Neuronal stem cell (in vitro differentiated cells): ENCODE measurements at regions not wholly inside any gene's neighbourhood (a gene's known extent, or its start where the extent isn't known, plus 50 kb on each side); places are given as distances from the start of the nearest gene placed in this dataset.

ENCODE experiments used
- DNase-seq: peaks from one replicate; pipeline ENCODE4 v3.0.0-alpha.2; 2013; ENCODE audit warnings: low spot score
- H2AFZ ChIP-seq: one replicate; pipeline ENCODE4 v1.6.1; 2013; ENCODE audit warnings: mild to moderate bottlenecking, low read length, inconsistent platforms
- H2AK5ac ChIP-seq: 2 replicates; pipeline ENCODE4 v1.6.1; 2013; ENCODE audit warnings: low read depth, mild to moderate bottlenecking, inconsistent platforms, low read length, moderate library complexity, mixed read lengths
- H2BK120ac ChIP-seq: 2 replicates; pipeline ENCODE4 v1.6.1; 2013; ENCODE audit warnings: low read depth, mild to moderate bottlenecking, inconsistent platforms, low read length, moderate library complexity, mixed read lengths
- H2BK12ac ChIP-seq: one replicate; pipeline ENCODE4 v1.6.1; 2013; ENCODE audit warnings: low read length, inconsistent platforms
- H2BK15ac ChIP-seq: 2 replicates; pipeline ENCODE4 v1.6.1; 2013; ENCODE audit warnings: mild to moderate bottlenecking, low read length, inconsistent platforms, mixed read lengths
- H2BK5ac ChIP-seq: one replicate; pipeline ENCODE4 v1.6.1; 2013; ENCODE audit warnings: inconsistent platforms, mild to moderate bottlenecking, low read length, moderate library complexity
- H3K14ac ChIP-seq: one replicate; pipeline ENCODE4 v1.6.1; 2013; ENCODE audit warnings: low read length, inconsistent platforms
- H3K18ac ChIP-seq: 2 replicates; pipeline ENCODE4 v1.6.1; 2013; ENCODE audit warnings: low read length, inconsistent platforms
- H3K23ac ChIP-seq: 2 replicates; pipeline ENCODE4 v1.6.1; 2013; ENCODE audit warnings: low read depth, mild to moderate bottlenecking, mixed read lengths, low read length, inconsistent platforms; ENCODE audit not compliant: poor library complexity
- H3K27ac ChIP-seq: replicated peaks from 3 replicates; pipeline ENCODE4 v1.5.1; 2013; ENCODE audit warnings: low read length, inconsistent platforms
- H3K27me3 ChIP-seq, 3 experiments: 2 replicates each; pipeline ENCODE4 v1.6.1; 2013; ENCODE audit warnings: low read length in 3 of 3, mild to moderate bottlenecking in 2 of 3, inconsistent platforms in 1 of 3, low read depth in 1 of 3, mixed read lengths in 1 of 3, moderate library complexity in 1 of 3; ENCODE audit not compliant: control insufficient read depth in 3 of 3, insufficient read depth in 3 of 3
- H3K36me3 ChIP-seq, 2 donors: replicated peaks in 1 of 2; 2 replicates each; pipeline ENCODE4 v1.6.1; 2013; ENCODE audit warnings: low read length in 2 of 2; ENCODE audit not compliant: control insufficient read depth in 2 of 2, insufficient read depth in 2 of 2
- H3K4ac ChIP-seq: 2 replicates; pipeline ENCODE4 v1.6.1; 2013; ENCODE audit warnings: inconsistent platforms, mild to moderate bottlenecking, low read length, moderate library complexity
- H3K4me1 ChIP-seq, 2 donors: 1 replicate in 1 of 2; 2 replicates in 1 of 2; pipeline ENCODE4 v1.6.1; 2013; ENCODE audit warnings: low read length in 2 of 2, low read depth in 1 of 2; ENCODE audit not compliant: control insufficient read depth in 2 of 2, insufficient read depth in 1 of 2
- H3K4me2 ChIP-seq: one replicate; pipeline ENCODE4 v1.6.1; 2013; ENCODE audit warnings: mild to moderate bottlenecking, low read length, inconsistent platforms; ENCODE audit not compliant: insufficient read depth, poor library complexity, severe bottlenecking
- H3K4me3 ChIP-seq, 2 donors: 2 replicates each; pipeline ENCODE4 v1.5.1; 2013; ENCODE audit warnings: low read length in 2 of 2, mild to moderate bottlenecking in 2 of 2, inconsistent platforms in 1 of 2, moderate library complexity in 1 of 2
- H3K79me1 ChIP-seq: one replicate; pipeline ENCODE4 v1.6.1; 2013; ENCODE audit warnings: low read depth, mild to moderate bottlenecking, inconsistent platforms, low read length, moderate library complexity
- H3K9ac ChIP-seq: one replicate; pipeline ENCODE4 v1.6.1; 2013; ENCODE audit warnings: mild to moderate bottlenecking, low read depth, low read length, inconsistent platforms; ENCODE audit not compliant: poor library complexity
- H3K9me3 ChIP-seq, 2 donors: replicated peaks in 1 of 2; 2 replicates each; pipeline versions ENCODE3 to v1.6.1; 2013; ENCODE audit warnings: low read length in 2 of 2, mild to moderate bottlenecking in 2 of 2, inconsistent platforms in 1 of 2, low read depth in 1 of 2, mixed read lengths in 1 of 2, moderate library complexity in 1 of 2; ENCODE audit not compliant: control insufficient read depth in 2 of 2, insufficient read depth in 1 of 2
- H4K8ac ChIP-seq: one replicate; pipeline ENCODE4 v1.6.1; 2013; ENCODE audit warnings: low read depth, mild to moderate bottlenecking, inconsistent platforms, low read length, moderate library complexity
- H4K91ac ChIP-seq: one replicate; pipeline ENCODE4 v1.6.1; 2013; ENCODE audit warnings: low read length, low read depth, mild to moderate bottlenecking, inconsistent platforms; ENCODE audit not compliant: poor library complexity
- WGBS, 2 donors: extraction: QIAGEN DNeasy Blood & Tissue Kit; methylation state at CpG; one replicate each; pipeline ENCODE4 v1.1.7; 2013; ENCODE audit warnings: missing lambda C conversion rate in 2 of 2, mixed read lengths in 1 of 2; ENCODE audit not compliant: insufficient read length in 2 of 2, insufficient replicate concordance in 1 of 2; ENCODE audit errors: extremely low coverage in 2 of 2; 5-methylcytosine and 5-hydroxymethylcytosine counted together

DNA sequence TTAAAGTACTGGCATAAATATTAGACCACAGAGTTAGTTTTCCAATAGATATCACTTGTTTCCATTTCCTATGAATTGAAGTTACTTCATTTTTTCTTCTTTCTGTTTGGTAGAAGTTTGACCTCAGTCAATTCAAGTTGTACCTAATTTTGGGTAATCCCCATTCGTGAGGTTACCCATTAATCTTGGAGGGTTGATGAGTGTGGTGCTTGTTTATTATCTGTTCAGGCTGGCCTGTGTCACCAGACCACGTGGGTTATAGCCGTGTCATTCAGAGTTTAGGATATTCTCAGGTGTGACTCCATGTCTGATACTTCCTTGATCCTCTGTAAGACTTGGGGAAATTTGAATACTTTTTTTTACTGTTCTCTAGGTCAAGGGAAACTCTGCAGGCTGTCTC lies 133.9 kb upstream of the TPK1 start:
- no peak for DNase-seq
- no CpG with 5 or more reads among the region's 3 CpGs for WGBS, 2 donors

DNA sequence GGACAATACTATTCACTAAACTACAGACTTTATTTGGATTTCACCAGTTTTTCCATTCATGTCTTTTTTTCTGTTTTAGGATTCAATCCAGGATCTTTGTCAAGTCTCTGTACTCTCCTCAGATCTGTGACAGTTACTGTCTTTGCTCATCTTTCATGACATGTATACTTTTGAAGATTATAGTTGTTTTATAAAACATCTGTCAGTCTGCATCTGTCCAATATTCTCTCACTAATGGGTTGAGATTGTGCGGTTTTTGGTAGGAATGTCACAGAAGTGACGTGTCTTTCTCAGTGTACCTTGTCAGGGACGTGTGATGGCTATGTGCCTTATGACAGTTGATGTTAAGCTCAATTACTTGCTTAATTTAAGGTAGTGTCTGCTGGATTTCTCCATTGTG lies 124.9 kb upstream of the TPK1 start:
- no peaks in the 10 kb centered on the region for H3K36me3 ChIP-seq
- no CpG with 5 or more reads among the region's 3 CpGs for WGBS, 2 donors
- H3K79me1 ChIP-seq = no peaks in the 10 kb centered on the region
- no peak overlapping the region for H2BK12ac ChIP-seq
- H3K4me1 ChIP-seq = no peaks in the 10 kb centered on the region
- no peak overlapping the region for H2AK5ac ChIP-seq
- DNase-seq = no peak
- no peak overlapping the region for H2BK120ac ChIP-seq
- no peak overlapping the region for H3K23ac ChIP-seq
- H4K8ac ChIP-seq = no peak overlapping the region
- H3K9ac ChIP-seq = no peak overlapping the region
- no peaks in the 10 kb centered on the region for H3K9me3 ChIP-seq
- H2BK5ac ChIP-seq = no peak overlapping the region
- no peak overlapping the region for H3K4me3 ChIP-seq
- no peaks in the 10 kb centered on the region for H3K27me3 ChIP-seq
- no peak overlapping the region for H3K14ac ChIP-seq
- no peak overlapping the region for H3K18ac ChIP-seq
- H3K4me2 ChIP-seq = no peak overlapping the region
- H3K4ac ChIP-seq = no peak overlapping the region
- H2AFZ ChIP-seq = no peak overlapping the region
- H3K27ac ChIP-seq = no peak overlapping the region
- no peak overlapping the region for H4K91ac ChIP-seq
- no peak overlapping the region for H2BK15ac ChIP-seq

More for the DNA sequence above, 133.9 kb upstream of the TPK1 start:
- Histone ChIP-seq H2BK15ac (no peak overlapping the region), H2AFZ (no peak overlapping the region), H3K27me3 (no peaks in the 10 kb centered on the region), H2BK5ac (no peak overlapping the region), H3K9ac (no peak overlapping the region), H3K4ac (no peak overlapping the region), H3K27ac (no peak overlapping the region), H2BK12ac (no peak overlapping the region), H3K4me1 (no peaks in the 10 kb centered on the region), H3K18ac (no peak overlapping the region), H3K36me3 (no peaks in the 10 kb centered on the region), H3K14ac (no peak overlapping the region), H2BK120ac (no peak overlapping the region), H3K4me3 (no peak overlapping the region), H3K4me2 (no peak overlapping the region), H4K8ac (no peak overlapping the region), H3K9me3 (no peaks in the 10 kb centered on the region), H4K91ac (no peak overlapping the region), H3K23ac (no peak overlapping the region), H2AK5ac (no peak overlapping the region), H3K79me1 (no peaks in the 10 kb centered on the region)

DNA sequence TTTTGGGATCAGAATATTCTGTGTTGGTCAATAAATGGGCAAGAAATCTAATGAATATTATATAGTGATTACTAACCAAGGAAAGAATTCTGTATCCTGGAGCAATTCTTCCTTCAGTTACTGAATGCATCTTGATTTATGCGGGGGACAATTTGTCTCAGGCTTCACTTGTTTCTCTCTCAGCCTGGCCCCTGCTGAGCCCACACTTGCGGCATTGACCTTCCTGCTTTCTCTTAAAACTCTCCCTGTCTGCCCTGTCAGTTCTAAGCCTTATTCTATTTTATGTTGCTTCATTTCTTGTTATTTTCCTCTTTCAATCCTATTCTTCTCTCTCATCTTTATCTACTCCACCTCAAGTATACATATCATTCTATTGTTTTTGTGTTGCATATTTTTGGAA lies 122.1 kb upstream of the TPK1 start:
- Histone ChIP-seq H3K36me3 (no peaks in the 10 kb centered on the region), H3K27me3 (no peaks in the 10 kb centered on the region), H3K23ac (no peak overlapping the region), H3K79me1 (no peaks in the 10 kb centered on the region), H3K4me3 (no peak overlapping the region), H3K27ac (no peak overlapping the region), H2AK5ac (no peak overlapping the region), H2BK5ac (no peak overlapping the region), H3K18ac (no peak overlapping the region), H2BK120ac (no peak overlapping the region), H3K4ac (no peak overlapping the region), H2BK15ac (no peak overlapping the region), H3K9ac (no peak overlapping the region), H4K8ac (no peak overlapping the region), H3K4me2 (no peak overlapping the region), H3K9me3 (no peaks in the 10 kb centered on the region), H2BK12ac (no peak overlapping the region), H3K14ac (no peak overlapping the region), H3K4me1 (no peaks in the 10 kb centered on the region), H2AFZ (no peak overlapping the region), H4K91ac (no peak overlapping the region)
- no peak for DNase-seq
- no CpG with 5 or more reads among the region's 2 CpGs for WGBS, 2 donors

DNA sequence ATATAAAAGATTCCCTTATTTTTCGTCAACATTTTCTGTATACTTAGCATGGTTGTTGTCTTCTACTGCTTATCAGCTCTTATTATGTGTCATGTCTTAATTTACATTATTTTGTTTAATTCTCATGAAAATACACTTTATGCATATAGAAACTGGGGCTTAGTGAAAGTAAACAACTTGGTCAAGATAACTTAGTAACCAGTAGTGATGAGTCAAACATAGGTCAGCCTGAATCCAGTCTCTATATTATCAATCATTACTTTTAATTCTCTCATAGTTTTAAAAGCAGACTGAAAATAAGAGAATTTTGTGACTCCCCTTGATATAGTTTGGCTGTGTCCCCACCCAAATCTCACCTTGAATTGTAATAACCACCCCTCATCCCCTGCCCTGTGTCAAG lies 119.6 kb upstream of the TPK1 start:
- Histone ChIP-seq H3K4me1 (no peaks in the 10 kb centered on the region), H3K27me3 (no peaks in the 10 kb centered on the region), H2BK120ac (no peak overlapping the region), H3K36me3 (no peaks in the 10 kb centered on the region), H3K4me3 (no peak overlapping the region), H4K8ac (no peak overlapping the region), H2BK5ac (no peak overlapping the region), H3K79me1 (no peaks in the 10 kb centered on the region), H3K23ac (no peak overlapping the region), H3K4me2 (no peak overlapping the region), H2BK15ac (no peak overlapping the region), H3K9ac (no peak overlapping the region), H3K4ac (no peak overlapping the region), H3K27ac (no peak overlapping the region), H3K9me3 (no peaks in the 10 kb centered on the region), H2AK5ac (no peak overlapping the region), H3K18ac (no peak overlapping the region), H2BK12ac (no peak overlapping the region), H4K91ac (no peak overlapping the region), H2AFZ (no peak overlapping the region), H3K14ac (no peak overlapping the region)
- no CpG with 5 or more reads among the region's 1 CpG for WGBS, 2 donors
- no peak for DNase-seq
